GM19438 (cell line): ENCODE measurements at regions not wholly inside any gene's neighbourhood (a gene's known extent, or its start where the extent isn't known, plus 50 kb on each side); places are given as distances from the start of the nearest gene placed in this dataset.
"Not testable (repeated sequence)": the region's sequence is repeated elsewhere in the genome, so short reads cannot be mapped to it uniquely, and the experiment has no call there.

Experiments
- ATAC-seq: cut with Tn5 transposase; IDR thresholded peaks from one replicate; pipeline ENCODE4 v1.9.1; 2021; ENCODE audit warnings: low read depth; ENCODE audit not compliant: unreplicated experiment

DNA sequence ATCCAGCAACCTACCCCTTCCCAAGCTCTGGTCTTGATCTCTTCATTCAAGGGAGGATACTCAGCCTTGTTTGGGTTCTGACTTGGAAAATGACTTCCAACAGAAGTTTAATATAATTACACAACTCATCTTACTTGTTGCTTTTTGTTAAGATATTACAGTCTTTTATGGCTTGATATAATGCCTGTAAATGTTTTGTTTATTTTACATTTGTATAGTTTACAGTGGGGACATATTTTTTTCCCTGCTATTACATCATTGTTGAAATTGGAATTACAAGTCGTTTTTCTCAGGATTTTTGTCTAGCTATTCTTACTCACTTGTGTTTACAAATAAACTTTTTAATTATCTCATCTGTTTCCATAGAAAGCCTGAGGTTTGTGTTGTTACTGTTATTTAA, 436.0 kb downstream of the CNTNAP4 start:
- ATAC-seq: no peak

DNA sequence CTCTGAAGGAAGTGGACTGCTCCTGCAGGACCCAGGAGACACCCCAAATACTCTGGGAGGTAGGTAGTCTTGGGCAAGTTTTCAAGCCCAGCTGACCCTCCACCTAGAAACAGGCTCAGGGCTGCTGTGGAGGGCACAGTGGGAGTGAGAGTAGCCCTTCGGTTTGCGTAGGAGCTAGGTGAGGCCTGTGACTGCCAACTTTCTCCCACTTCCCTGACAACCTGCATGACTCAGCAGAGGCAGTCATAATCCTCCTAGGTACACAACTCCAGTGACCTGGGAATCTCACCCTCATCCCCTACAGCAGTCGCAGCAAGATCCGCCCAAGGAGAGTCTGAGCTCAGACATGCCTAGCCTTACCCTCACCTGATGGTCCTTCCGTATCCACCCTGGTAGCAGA, 439.1 kb downstream of the CNTNAP4 start:
- ATAC-seq: not testable (repeated sequence)

GRCh38 chr16:76724181-76724580, 447.0 kb downstream of the CNTNAP4 start:
- no peak for ATAC-seq

GRCh38 chr16:76729525-76729924, 452.3 kb downstream of the CNTNAP4 start:
- no peak for ATAC-seq

DNA sequence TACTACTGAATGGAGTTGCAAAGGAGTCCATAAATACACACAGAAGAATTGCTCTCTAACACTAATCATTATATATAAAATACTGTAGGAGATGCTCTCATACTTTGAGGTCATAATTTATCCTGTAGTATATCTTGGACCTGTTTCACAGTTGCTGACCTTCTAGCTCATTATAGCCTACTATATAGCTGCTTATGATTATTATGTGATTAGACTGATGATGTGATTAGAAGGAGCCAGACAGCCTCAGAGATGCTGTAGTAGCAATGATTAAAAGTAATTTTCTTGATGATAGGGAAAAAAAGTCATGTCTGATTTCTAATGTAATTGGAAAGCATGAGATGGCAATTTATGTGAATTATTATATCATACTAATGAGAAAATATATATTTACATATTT, 455.7 kb downstream of the CNTNAP4 start:
- no peak for ATAC-seq

- ATAC-seq: no peak
These were observed 449.4 kb upstream of the MON1B start for GRCh38 chr16:76741623-76742022.

- no peak for ATAC-seq
These were observed 442.3 kb upstream of the MON1B start for GRCh38 chr16:76748461-76749348.

GRCh38 chr16:76749780-76750375, 441.1 kb upstream of the MON1B start:
- no peak for ATAC-seq

- no peak for ATAC-seq
These were observed 435.5 kb upstream of the MON1B start for GRCh38 chr16:76755496-76755895.

DNA sequence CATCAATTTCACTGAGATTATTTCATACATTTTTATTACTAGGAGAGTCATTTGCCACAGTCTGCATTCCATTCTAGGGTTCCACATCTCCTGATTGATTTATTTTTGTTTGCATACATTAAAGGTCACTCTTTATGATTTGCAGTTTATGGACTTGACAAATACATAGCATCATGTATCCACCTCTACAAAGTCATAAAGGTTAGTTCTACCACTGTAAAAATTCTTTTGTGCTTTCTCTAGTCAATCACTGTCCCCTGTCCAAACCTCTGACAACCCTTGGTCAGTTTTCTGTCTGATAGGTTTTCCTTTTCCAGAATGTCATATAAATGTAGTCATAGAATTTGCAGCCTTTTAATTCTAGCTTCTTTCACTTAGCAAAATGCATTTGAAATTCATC, 434.6 kb upstream of the MON1B start:
- ATAC-seq: no peak

DNA sequence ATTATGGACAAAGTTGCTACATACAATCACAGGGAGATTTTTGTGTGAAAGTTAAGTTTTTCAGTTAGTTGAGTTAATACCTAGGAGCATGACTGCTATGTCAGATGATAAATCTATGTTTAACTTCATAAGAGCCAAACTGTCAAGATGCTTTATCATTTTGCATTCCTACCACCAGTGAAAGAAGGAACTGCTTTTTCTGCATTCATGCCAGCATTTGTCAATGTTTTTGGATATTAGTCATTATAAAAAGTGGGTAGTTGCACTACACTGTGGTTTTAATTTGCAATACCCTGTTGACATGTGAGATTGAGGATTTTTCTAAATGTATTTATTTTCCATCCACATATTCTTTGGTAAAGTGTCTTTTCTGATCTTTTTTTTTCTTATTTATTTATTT, 434.0 kb upstream of the MON1B start:
- no peak for ATAC-seq

- ATAC-seq: no peak
These were observed 424.5 kb upstream of the MON1B start for GRCh38 chr16:76766538-76766937.

GRCh38 chr16:76768316-76768715, 422.7 kb upstream of the MON1B start:
- ATAC-seq: no peak

GRCh38 chr16:76768948-76769347, 422.0 kb upstream of the MON1B start:
- no peak for ATAC-seq

DNA sequence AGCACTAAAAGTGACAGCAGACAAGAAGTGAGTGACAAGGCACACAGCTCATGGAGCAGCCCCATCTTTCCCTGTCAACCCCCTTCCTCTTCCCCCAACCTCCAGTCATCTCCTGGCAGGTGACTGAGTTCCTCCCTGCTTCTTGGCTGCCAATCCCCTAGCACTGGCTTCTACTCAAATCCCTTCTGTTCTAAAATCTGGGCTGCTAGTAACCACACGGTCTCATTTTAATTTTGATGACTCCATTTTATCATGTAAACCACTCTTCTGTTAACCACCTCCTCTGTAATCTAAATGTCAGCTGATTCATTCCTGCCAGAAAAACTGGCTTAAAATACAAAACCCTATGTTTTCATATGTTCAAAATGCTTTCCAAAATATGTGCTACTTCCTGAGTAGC, 419.8 kb upstream of the MON1B start:
- no peak for ATAC-seq

DNA sequence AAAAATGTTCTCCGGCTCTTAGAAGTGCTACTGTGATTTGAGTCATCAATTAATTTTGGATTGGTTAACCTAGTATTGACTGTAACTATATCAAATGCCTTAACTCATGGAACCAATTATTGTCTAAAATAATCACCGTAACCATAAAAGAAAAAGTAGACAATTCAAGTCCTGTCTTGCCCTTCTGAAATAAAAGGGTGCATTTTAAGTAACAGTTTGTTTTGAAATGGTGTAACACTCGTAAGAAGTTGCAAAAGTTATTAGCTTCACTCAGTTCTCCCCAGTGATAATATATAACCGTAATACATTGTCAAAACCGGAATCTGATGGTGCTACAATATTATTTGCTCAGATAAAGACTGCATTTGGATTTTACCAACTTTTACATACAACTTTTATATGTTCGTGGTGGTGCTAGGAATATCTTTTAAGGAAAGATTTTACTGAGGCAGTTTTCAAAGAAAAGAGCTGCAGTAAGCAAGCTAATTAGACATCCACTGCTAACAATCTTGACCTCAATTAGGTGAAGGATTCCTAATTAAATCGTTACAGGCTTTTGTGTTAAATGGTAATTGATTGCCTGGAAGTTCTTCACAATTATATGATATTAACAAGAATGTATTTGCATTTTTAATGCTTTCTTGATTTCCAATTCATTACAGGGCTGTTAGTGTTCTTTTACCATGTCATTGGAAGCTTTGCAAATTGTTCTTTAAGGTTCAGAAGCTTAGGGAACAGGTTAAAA, 413.1 kb upstream of the MON1B start:
- no peak for ATAC-seq

DNA sequence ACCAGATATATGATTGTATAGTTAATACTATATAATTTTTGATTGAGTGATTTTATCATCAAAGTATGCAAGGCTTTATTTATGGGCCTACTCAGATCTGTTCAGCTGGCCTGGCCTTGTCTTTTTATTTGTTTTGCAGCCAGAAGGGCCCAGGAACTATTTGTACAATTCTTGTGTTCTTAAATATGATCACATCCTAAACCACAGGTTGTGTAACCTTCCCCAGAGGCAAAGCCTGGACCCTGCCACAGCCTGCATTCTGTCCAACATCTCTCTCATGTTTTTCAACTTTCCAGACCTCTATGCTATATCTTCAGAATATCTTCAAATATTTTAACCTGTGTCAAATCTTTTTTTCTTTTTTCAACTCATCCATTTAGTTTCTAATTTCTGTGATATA, 410.4 kb upstream of the MON1B start:
- ATAC-seq: no peak

- no peak for ATAC-seq
These were observed 406.5 kb upstream of the MON1B start for GRCh38 chr16:76784530-76784929.

DNA sequence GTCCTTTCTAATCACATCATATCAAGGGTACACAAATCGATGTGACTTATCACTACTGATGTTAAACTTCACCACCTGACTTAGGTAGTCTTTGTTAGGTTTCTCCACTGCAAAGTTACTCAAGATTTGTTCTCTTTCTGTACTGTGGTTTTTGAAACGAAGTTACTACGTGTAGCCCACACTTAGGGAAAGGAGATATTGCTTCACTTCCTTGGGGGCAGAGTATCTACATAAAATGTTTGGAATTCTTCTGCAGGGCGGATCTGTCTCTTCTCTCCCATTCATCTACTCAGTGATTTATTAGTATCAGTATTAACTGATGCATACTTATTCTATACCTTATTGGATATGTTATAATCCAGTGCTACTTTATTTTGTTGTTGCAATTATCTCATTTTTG, 403.6 kb upstream of the MON1B start:
- no peak for ATAC-seq

GRCh38 chr16:76791151-76791550, 399.8 kb upstream of the MON1B start:
- no peak for ATAC-seq

GRCh38 chr16:76796416-76796815, 394.6 kb upstream of the MON1B start:
- ATAC-seq: no peak

DNA sequence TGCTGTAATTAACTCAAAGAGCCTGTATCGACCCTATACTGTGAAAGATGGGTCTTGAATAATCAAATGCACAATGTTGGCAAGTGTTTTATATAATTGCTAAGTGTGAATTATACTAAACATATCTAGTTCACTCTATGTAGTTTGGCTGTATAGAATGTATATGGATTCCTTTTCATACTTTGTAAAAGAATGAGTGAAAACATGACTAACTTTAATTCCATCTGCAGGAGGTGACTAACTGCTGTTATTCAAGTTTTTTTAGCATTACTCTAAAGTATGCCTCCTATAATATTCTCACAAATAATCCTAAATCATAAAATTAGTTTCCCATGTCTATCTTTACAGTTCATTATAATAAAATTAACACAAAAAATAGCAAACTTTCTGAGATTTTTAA, 394.0 kb upstream of the MON1B start:
- no peak for ATAC-seq
